B cell (primary cell): ENCODE measurements at regions not wholly inside any gene's neighbourhood (a gene's known extent, or its start where the extent isn't known, plus 50 kb on each side); places are given as distances from the start of the nearest gene placed in this dataset.

ENCODE experiments used
- ATAC-seq: fragments of 200-7000 bp; cut with Tn5 transposase; one replicate; pipeline ENCODE4 v1.10.0; 2021; ENCODE audit warnings: low read depth, mild to moderate bottlenecking, moderate number of reproducible peaks, moderate library complexity
- CTCF ChIA-PET: fragments of 350-600 bp; sonication (Branson Sonifier 250); formaldehyde crosslinking; loops from one replicate; lab custom pipeline; 2021; ENCODE audit warnings: antibody characterized with exemption, inconsistent platforms; lab: Charles Lee
- POLR2A ChIA-PET: fragments of 350-600 bp; sonication (Branson Sonifier 250); formaldehyde crosslinking; loops from one replicate; lab custom pipeline; 2021; ENCODE audit warnings: antibody characterized with exemption; lab: Charles Lee
- DNase-seq: peaks from one replicate; pipeline ENCODE4 v3.0.0; 2013
- H2AFZ ChIP-seq: 2 replicates; pipeline ENCODE4 v1.6.1; 2012; ENCODE audit warnings: mild to moderate bottlenecking, low read depth, low read length; ENCODE audit not compliant: insufficient read depth, poor library complexity, severe bottlenecking
- H3K27ac ChIP-seq, 2 donors: 1 replicate in 1 of 2; 2 replicates in 1 of 2; pipeline ENCODE4 v1.5.1; 2012 to 2013; ENCODE audit warnings: low read length in 2 of 2, mild to moderate bottlenecking in 2 of 2, moderate library complexity in 1 of 2
- H3K27me3 ChIP-seq, 4 experiments: fragments of 200-600 bp in 1 of 4; sonication (generic) in 1 of 4; replicated peaks in 1 of 4; 1 replicate in 2 of 4; 2 replicates in 2 of 4; pipeline versions ENCODE4 v1.6.1 to v1.7.0; 2013 to 2016; ENCODE audit warnings: low read length in 3 of 4, mild to moderate bottlenecking in 2 of 4, mixed read lengths in 1 of 4, moderate library complexity in 1 of 4; ENCODE audit not compliant: insufficient read depth in 4 of 4, control insufficient read depth in 3 of 4; ENCODE audit errors: control extremely low read depth in 1 of 4
- H3K36me3 ChIP-seq, 2 experiments: replicated peaks in 1 of 2; 1 replicate in 1 of 2; 2 replicates in 1 of 2; pipeline versions ENCODE4 v1.6.1 to v1.7.1; 2013; ENCODE audit warnings: low read length in 1 of 2; ENCODE audit not compliant: insufficient read depth in 2 of 2, control insufficient read depth in 1 of 2; ENCODE audit errors: control extremely low read depth in 1 of 2, extremely low read depth in 1 of 2
- H3K4me1 ChIP-seq, 2 donors: fragments of 200-600 bp in 1 of 2; sonication (generic) in 1 of 2; 1 replicate in 1 of 2; 2 replicates in 1 of 2; pipeline versions ENCODE4 v1.5.1 to v1.6.1; 2013 to 2017; ENCODE audit warnings: low read length in 2 of 2; ENCODE audit not compliant: control insufficient read depth in 2 of 2, insufficient read depth in 2 of 2
- H3K4me2 ChIP-seq: replicated peaks from 2 replicates; pipeline ENCODE3; 2012; ENCODE audit warnings: mild to moderate bottlenecking, low read depth, low read length; ENCODE audit not compliant: poor library complexity, severe bottlenecking
- H3K4me3 ChIP-seq, 5 experiments: fragments of 200-600 bp in 1 of 5; sonication (generic) in 1 of 5; 1 replicate in 3 of 5; 2 replicates in 2 of 5; pipeline versions ENCODE4 v1.5.1 to v1.7.0; 2011 to 2016; ENCODE audit warnings: low read length in 4 of 5, mild to moderate bottlenecking in 4 of 5, low read depth in 2 of 5, control low read depth in 1 of 5, moderate library complexity in 1 of 5; ENCODE audit not compliant: insufficient read depth in 1 of 5; ENCODE audit errors: control extremely low read depth in 1 of 5, extremely low read depth in 1 of 5
- H3K79me2 ChIP-seq: fragments of 200-600 bp; sonication (generic); one replicate; pipeline ENCODE4 v1.6.0; 2016; ENCODE audit warnings: low read length; ENCODE audit not compliant: control insufficient read depth, insufficient read depth
- H3K9ac ChIP-seq: fragments of 200-600 bp; sonication (generic); 2 replicates; pipeline ENCODE4 v1.6.1; 2017; ENCODE audit warnings: mild to moderate bottlenecking, low read length, moderate library complexity
- H3K9me3 ChIP-seq, 3 donors: one replicate each; pipeline versions ENCODE4 v1.6.1 to v1.7.1; 2013; ENCODE audit warnings: low read length in 2 of 3; ENCODE audit not compliant: control insufficient read depth in 2 of 3, insufficient read depth in 1 of 3; ENCODE audit errors: control extremely low read depth in 1 of 3
- H4K20me1 ChIP-seq: 2 replicates; pipeline ENCODE4 v1.6.0; 2012; ENCODE audit warnings: mild to moderate bottlenecking, low read length; ENCODE audit not compliant: insufficient read depth, control insufficient read depth, poor library complexity, severe bottlenecking
- H3K27ac Mint-ChIP-seq: one replicate; pipeline ENCODE4 v1.8.0; 2021; ENCODE audit warnings: mixed read lengths
- H3K27me3 Mint-ChIP-seq: one replicate; pipeline ENCODE4 v1.8.0; 2021; ENCODE audit warnings: mixed read lengths
- H3K4me1 Mint-ChIP-seq: one replicate; pipeline ENCODE4 v1.8.0; 2021; ENCODE audit warnings: mixed read lengths
- H3K4me3 Mint-ChIP-seq: one replicate; pipeline ENCODE4 v1.8.0; 2021; ENCODE audit warnings: mixed read lengths
- H3K9me3 Mint-ChIP-seq: one replicate; pipeline ENCODE4 v1.8.0; 2022; ENCODE audit warnings: mixed read lengths; ENCODE audit not compliant: insufficient read depth
- CTCF ChIP-seq: fragments of 200-600 bp; IDR thresholded peaks from one replicate; pipeline ENCODE4 v1.8.0; 2022; ENCODE audit warnings: antibody characterized with exemption, mild to moderate bottlenecking
- EZH2 ChIP-seq: IDR thresholded peaks from 2 replicates; pipeline ENCODE4 v1.6.1; 2012; ENCODE audit warnings: borderline replicate concordance, low read depth, mild to moderate bottlenecking, moderate library complexity, low read length; ENCODE audit not compliant: insufficient read depth, poor library complexity, severe bottlenecking
- WGBS: methylation state at CpG from one replicate; pipeline ENCODE4 v1.1.5; 2013; ENCODE audit warnings: missing lambda C conversion rate; ENCODE audit not compliant: insufficient coverage; 5-methylcytosine and 5-hydroxymethylcytosine counted together
- intact Hi-C: fragments of 100-400 bp; cut with micrococcal nuclease; formaldehyde crosslinking; loops from one replicate; pipeline ENCODE4 v1.10.0; 2022

- no CpG with 5 or more reads among the region's 1 CpG for WGBS
- no peak overlapping the region for H3K4me3 ChIP-seq
- no peak for ATAC-seq
- H3K36me3 ChIP-seq, result no peaks in the 10 kb centered on the region
- no peak overlapping the region for H3K4me2 ChIP-seq
- H3K9me3 Mint-ChIP-seq, result peaks cover 2% of the 10 kb centered on the region
- H3K9me3 ChIP-seq, result peaks cover 0 to 2% (median 0%) of the 10 kb centered on the region in 3 donors
- no peaks in the 10 kb centered on the region for H3K4me1 Mint-ChIP-seq
- H3K27ac ChIP-seq, result no peak overlapping the region
- H3K27ac Mint-ChIP-seq, result no peak overlapping the region
- POLR2A ChIA-PET, result no interaction called here
- H3K27me3 ChIP-seq, result no peaks in the 10 kb centered on the region
- no peak overlapping the region for H3K4me3 Mint-ChIP-seq
- H4K20me1 ChIP-seq, result no peaks in the 10 kb centered on the region
- no peak for DNase-seq
- TF ChIP-seq EZH2 (no peak), CTCF (no peak)
- no peaks in the 10 kb centered on the region for H3K4me1 ChIP-seq
- H3K9ac ChIP-seq, result no peak overlapping the region
- intact Hi-C loops, result no loop called here
- no peak overlapping the region for H2AFZ ChIP-seq
- CTCF ChIA-PET, result no interaction called here
- no peaks in the 10 kb centered on the region for H3K79me2 ChIP-seq
- H3K27me3 Mint-ChIP-seq, result no peaks in the 10 kb centered on the region
These were observed 289.4 kb downstream of the HINT1 start for GRCh38 chr5:130875656-130876055.

GRCh38 chr5:130874861-130875417 is 290.1 kb downstream of the HINT1 start:
- TF ChIP-seq EZH2 (no peak), CTCF (no peak)
- Histone ChIP-seq H3K9me3 (peaks cover 0 to 2% (median 0%) of the 10 kb centered on the region in 3 donors), H3K4me1 (no peaks in the 10 kb centered on the region), H2AFZ (no peak overlapping the region), H3K27ac (no peak overlapping the region), H3K27me3 (no peaks in the 10 kb centered on the region), H3K79me2 (no peaks in the 10 kb centered on the region), H3K4me3 (no peak overlapping the region), H3K36me3 (no peaks in the 10 kb centered on the region), H3K4me2 (no peak overlapping the region), H4K20me1 (no peaks in the 10 kb centered on the region), H3K9ac (no peak overlapping the region)
- intact Hi-C loops, result no loop called here
- WGBS, result 100% methylated on average over 1 of the region's 1 CpG
- ChIA-PET CTCF (no interaction called here), POLR2A (no interaction called here)
- no peaks in the 10 kb centered on the region for H3K4me1 Mint-ChIP-seq
- H3K27ac Mint-ChIP-seq, result no peak overlapping the region
- ATAC-seq, result no peak
- no peaks in the 10 kb centered on the region for H3K27me3 Mint-ChIP-seq
- peaks cover 2% of the 10 kb centered on the region for H3K9me3 Mint-ChIP-seq
- no peak overlapping the region for H3K4me3 Mint-ChIP-seq
- DNase-seq, result peak; percentile 5
